GM12874 (cell line): ENCODE measurements at regions not wholly inside any gene's neighbourhood (a gene's known extent, or its start where the extent isn't known, plus 50 kb on each side); places are given as distances from the start of the nearest gene placed in this dataset.

Experiments used
- CTCF ChIP-seq: IDR thresholded peaks from 2 replicates; pipeline ENCODE4 v1.5.1; 2011; ENCODE audit warnings: low read depth, mild to moderate bottlenecking, control low read depth, low read length, moderate library complexity; ENCODE audit not compliant: insufficient read depth

GRCh38 chr12:45570501-45570900, 159.0 kb upstream of the ARID2 start:
- no peak for TF ChIP-seq CTCF

GRCh38 chr12:45572114-45572513, 157.4 kb upstream of the ARID2 start:
- no peak for TF ChIP-seq CTCF

GRCh38 chr12:45575417-45575816, 154.1 kb upstream of the ARID2 start:
- no peak for TF ChIP-seq CTCF

GRCh38 chr12:45575823-45576475, 153.6 kb upstream of the ARID2 start:
- TF ChIP-seq CTCF = no peak

GRCh38 chr12:45577844-45578399, 151.6 kb upstream of the ARID2 start:
- TF ChIP-seq CTCF = no peak

GRCh38 chr12:45580356-45580969, 149.0 kb upstream of the ARID2 start:
- TF ChIP-seq CTCF = no peak

- no peak for TF ChIP-seq CTCF
Observed at GRCh38 chr12:45581112-45581511, 148.4 kb upstream of the ARID2 start.
